Type B pancreatic cell (in vitro differentiated cells): ENCODE measurements at regions not wholly inside any gene's neighbourhood (a gene's known extent, or its start where the extent isn't known, plus 50 kb on each side); places are given as distances from the start of the nearest gene placed in this dataset.

Source experiments
- DNase-seq: peaks from one replicate; pipeline ENCODE4 v3.0.0; 2021; ENCODE audit warnings: mixed read lengths; ENCODE audit not compliant: unreplicated experiment; ENCODE audit errors: extremely low spot score
- H3K27ac Mint-ChIP-seq: 2 replicates; pipeline ENCODE4 v1.8.0; 2021; ENCODE audit warnings: mild to moderate bottlenecking, mixed read lengths
- H3K27me3 Mint-ChIP-seq: 2 replicates; pipeline ENCODE4 v1.8.0; 2021; ENCODE audit warnings: mixed read lengths
- H3K36me3 Mint-ChIP-seq: 2 replicates; pipeline ENCODE4 v1.8.0; 2021; ENCODE audit warnings: mixed read lengths
- H3K4me1 Mint-ChIP-seq: one replicate; pipeline ENCODE4 v1.8.0; 2021; ENCODE audit warnings: mixed read lengths; ENCODE audit not compliant: unreplicated experiment
- H3K4me3 Mint-ChIP-seq: 2 replicates; pipeline ENCODE4 v1.8.0; 2021; ENCODE audit warnings: mild to moderate bottlenecking, mixed read lengths
- H3K9me3 Mint-ChIP-seq: 2 replicates; pipeline ENCODE4 v1.8.0; 2021; ENCODE audit warnings: mixed read lengths
- CTCF ChIP-seq: fragments of 200-600 bp; sonication (generic); conservative IDR thresholded peaks from 2 replicates; pipeline ENCODE4 v1.5.0; 2021; ENCODE audit warnings: antibody characterized with exemption, mild to moderate bottlenecking

GRCh38 chr1:208909011-208909984 is 665.1 kb upstream of the PLXNA2 start:
- Mint-ChIP-seq H3K4me3 (no peak overlapping the region), H3K36me3 (no peaks in the 10 kb centered on the region), H3K4me1 (no peaks in the 10 kb centered on the region), H3K27me3 (peaks cover 8% of the 10 kb centered on the region), H3K27ac (no peak overlapping the region), H3K9me3 (no peaks in the 10 kb centered on the region)
- no peak for DNase-seq
- TF ChIP-seq CTCF: no peak

- H3K4me1 Mint-ChIP-seq: no peaks in the 10 kb centered on the region
- no peak for TF ChIP-seq CTCF
- DNase-seq: no peak
- peaks cover 8% of the 10 kb centered on the region for H3K27me3 Mint-ChIP-seq
- no peak overlapping the region for H3K27ac Mint-ChIP-seq
- no peaks in the 10 kb centered on the region for H3K9me3 Mint-ChIP-seq
- H3K4me3 Mint-ChIP-seq: no peak overlapping the region
- no peaks in the 10 kb centered on the region for H3K36me3 Mint-ChIP-seq
These were observed 666.0 kb upstream of the PLXNA2 start for GRCh38 chr1:208910161-208910560.

GRCh38 chr1:208917281-208917680 is 666.2 kb upstream of the CAMK1G start:
- H3K27me3 Mint-ChIP-seq: peaks cover 10% of the 10 kb centered on the region
- no peak for DNase-seq
- no peak for TF ChIP-seq CTCF

GRCh38 chr1:208917723-208918122 is 665.8 kb upstream of the CAMK1G start:
- no peak overlapping the region for H3K27ac Mint-ChIP-seq
- peaks cover 11% of the 10 kb centered on the region for H3K27me3 Mint-ChIP-seq
- TF ChIP-seq CTCF: no peak
- no peak overlapping the region for H3K4me3 Mint-ChIP-seq
- DNase-seq: no peak
- peaks cover 6% of the 10 kb centered on the region for H3K4me1 Mint-ChIP-seq
- H3K36me3 Mint-ChIP-seq: no peaks in the 10 kb centered on the region
- H3K9me3 Mint-ChIP-seq: peaks cover 6% of the 10 kb centered on the region

More at GRCh38 chr1:208917281-208917680, 666.2 kb upstream of the CAMK1G start:
- Mint-ChIP-seq H3K4me1 (peaks cover 6% of the 10 kb centered on the region), H3K4me3 (no peak overlapping the region), H3K36me3 (no peaks in the 10 kb centered on the region), H3K27ac (no peak overlapping the region), H3K9me3 (peaks cover 6% of the 10 kb centered on the region)

DNA sequence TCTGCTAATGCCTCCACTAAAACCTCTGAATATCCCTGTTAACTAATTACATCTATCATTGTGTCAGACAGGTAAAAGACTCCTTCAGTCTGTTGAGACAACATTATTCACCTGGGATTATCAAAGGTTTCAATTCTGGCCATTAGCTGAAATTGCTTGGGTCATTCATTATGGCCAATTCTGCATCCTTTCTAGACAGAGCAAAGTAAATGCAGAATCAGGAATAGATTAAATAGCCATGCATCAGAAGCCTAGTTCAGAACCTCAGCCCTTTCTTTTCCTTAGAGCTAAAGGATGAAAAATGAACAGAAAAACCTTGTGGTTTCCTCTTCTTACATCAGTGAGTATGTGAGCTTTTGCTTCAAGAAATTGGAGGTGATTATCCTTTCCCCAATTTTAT is 665.4 kb upstream of the CAMK1G start:
- Mint-ChIP-seq H3K27me3 (peaks cover 11% of the 10 kb centered on the region), H3K36me3 (no peaks in the 10 kb centered on the region), H3K4me3 (no peak overlapping the region), H3K4me1 (peaks cover 6% of the 10 kb centered on the region), H3K27ac (no peak overlapping the region), H3K9me3 (peaks cover 6% of the 10 kb centered on the region)
- no peak for TF ChIP-seq CTCF
- DNase-seq: no peak
